ENCODE measurements at regions not wholly inside any gene's neighbourhood (a gene's known extent, or its start where the extent isn't known, plus 50 kb on each side); places are given as distances from the start of the nearest gene placed in this dataset.
A peak's percentile ranks its signal among the peaks of the same experiment; 100 is the strongest.

DNA sequence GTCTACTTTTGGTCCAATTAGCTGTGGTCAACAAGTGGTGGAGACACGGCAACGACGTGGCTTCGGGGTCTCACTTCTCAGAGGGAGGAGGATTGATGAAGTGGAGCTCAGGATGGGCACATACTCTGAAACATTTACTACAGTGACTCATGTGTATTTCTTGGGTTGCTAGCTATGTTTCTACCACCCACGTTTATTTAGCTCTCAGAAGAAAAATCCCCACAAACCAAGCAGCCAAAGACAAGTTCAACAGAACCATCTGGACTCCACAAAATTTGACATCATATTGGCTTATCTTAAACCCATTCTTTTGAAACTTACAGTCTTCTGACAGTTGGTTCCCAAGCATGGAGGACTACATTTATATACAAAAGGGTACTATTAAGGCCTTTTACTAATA, 158.0 kb downstream of the CBLL2 start:
- Histone ChIP-seq H3K4me1 (peaks cover 0 to 4% (median 0%) of the 10 kb centered on the region in 4 donors), H3K4me3 (no peak overlapping the region), H3K36me3 (no peaks in the 10 kb centered on the region), H3K27me3 (no peaks in the 10 kb centered on the region), H3K9me3 (no peaks in the 10 kb centered on the region), H3K27ac (peak overlapping the region in 1 of 4 donors; percentile 53)
- intact Hi-C loops (cut with DNase I; ENCODE audit: low total_unique reads) = no loop called here
- DNase-seq = no peak
- WGBS, 2 donors (ENCODE audit: low coverage in 1 of 2) = 57 to 85% methylated on average over 1 to 5 of the region's 5 CpGs
- in situ Hi-C loops (cut with MboI; ENCODE audit: low pct_ligation_motif_present in 1 of 4, low pct_unique_long_range_greater_than_20kb in 1 of 4, low sequenced_read_pairs in 3 of 4) = no loop called here
- TF ChIP-seq POLR2AphosphoS5 (IDR thresholded peaks at IDR 0.05) = no peak
- TF ChIP-seq EP300 (IDR thresholded peaks at IDR 0.05; ENCODE audit: low read depth) = no peak
- TF ChIP-seq, protein P1, sequence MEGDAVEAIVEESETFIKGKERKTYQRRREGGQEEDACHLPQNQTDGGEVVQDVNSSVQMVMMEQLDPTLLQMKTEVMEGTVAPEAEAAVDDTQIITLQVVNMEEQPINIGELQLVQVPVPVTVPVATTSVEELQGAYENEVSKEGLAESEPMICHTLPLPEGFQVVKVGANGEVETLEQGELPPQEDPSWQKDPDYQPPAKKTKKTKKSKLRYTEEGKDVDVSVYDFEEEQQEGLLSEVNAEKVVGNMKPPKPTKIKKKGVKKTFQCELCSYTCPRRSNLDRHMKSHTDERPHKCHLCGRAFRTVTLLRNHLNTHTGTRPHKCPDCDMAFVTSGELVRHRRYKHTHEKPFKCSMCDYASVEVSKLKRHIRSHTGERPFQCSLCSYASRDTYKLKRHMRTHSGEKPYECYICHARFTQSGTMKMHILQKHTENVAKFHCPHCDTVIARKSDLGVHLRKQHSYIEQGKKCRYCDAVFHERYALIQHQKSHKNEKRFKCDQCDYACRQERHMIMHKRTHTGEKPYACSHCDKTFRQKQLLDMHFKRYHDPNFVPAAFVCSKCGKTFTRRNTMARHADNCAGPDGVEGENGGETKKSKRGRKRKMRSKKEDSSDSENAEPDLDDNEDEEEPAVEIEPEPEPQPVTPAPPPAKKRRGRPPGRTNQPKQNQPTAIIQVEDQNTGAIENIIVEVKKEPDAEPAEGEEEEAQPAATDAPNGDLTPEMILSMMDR (IDR thresholded peaks at IDR 0.05) = no peak
- no peak for TF ChIP-seq POLR2A (IDR thresholded peaks at IDR 0.05)

DNA sequence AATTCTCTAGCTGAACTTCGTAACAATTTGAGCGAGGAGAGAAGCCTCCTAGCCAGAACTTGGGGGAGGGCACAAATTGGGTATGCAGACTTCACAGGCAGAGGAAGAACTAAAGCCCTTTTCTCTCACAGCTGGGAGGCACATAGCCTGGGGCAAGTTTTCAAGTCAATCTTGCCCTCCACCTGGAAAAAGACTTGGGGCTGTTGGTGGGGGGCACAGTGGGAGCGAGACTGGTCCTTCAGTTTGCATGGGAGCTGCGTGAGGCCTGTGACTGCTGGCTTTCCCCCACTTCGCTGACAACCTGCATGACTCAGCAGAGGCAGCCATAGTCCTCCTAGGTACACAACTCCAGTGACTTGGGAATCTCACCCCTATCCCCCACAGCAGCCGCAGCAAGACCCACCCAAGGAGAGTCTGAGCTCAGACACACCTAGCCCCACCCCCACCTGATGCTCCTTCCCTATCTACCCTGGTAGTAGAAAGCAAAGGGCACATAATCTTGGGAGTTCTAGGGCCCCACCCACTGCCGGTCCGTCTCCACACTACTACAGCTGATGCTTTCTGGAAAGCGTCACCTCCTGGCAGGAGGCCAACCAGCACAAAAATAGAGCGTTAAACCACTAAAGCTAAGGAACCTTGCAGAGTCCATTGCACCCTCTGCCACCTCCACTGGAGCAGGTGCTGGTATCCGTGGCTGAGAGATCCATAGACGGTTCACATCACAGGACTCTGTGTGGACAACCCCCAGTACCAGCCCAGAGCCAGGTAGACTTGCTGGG, 160.8 kb downstream of the CBLL2 start:
- 69% methylated on average over 11 of the region's 12 CpGs; no CpG with 5 or more reads in 1 of the 2 donors for WGBS, 2 donors (ENCODE audit: low coverage in 1 of 2)
- in situ Hi-C loops (cut with MboI; ENCODE audit: low pct_ligation_motif_present in 1 of 4, low pct_unique_long_range_greater_than_20kb in 1 of 4, low sequenced_read_pairs in 3 of 4) = no loop called here

DNA sequence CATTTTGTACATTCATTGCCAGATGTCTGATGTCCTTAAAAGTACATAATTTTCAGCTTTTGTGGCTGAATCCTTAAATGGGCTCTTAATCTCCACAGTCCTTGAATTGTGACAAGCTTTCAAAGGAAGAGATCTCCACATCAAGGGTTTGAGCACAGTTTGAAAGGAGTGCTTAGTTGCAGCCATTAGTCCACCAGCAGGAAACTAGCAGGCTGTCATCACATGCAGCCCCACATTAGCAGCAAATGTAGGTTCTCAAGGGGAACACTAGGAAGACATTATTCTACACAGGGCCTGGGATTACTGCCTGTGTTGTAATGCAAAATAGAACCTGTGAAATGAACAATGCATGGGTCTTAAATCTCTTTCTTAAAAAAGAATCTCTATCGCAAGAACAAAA, 173.2 kb downstream of the CBLL2 start:
- H3K9me3 ChIP-seq = no peaks in the 10 kb centered on the region
- no peak overlapping the region for H3K27ac ChIP-seq
- no peak for TF ChIP-seq POLR2AphosphoS5 (IDR thresholded peaks at IDR 0.05)
- TF ChIP-seq EP300 (IDR thresholded peaks at IDR 0.05; ENCODE audit: low read depth) = no peak
- TF ChIP-seq POLR2A (IDR thresholded peaks at IDR 0.05) = no peak
- TF ChIP-seq, protein P1 (IDR thresholded peaks at IDR 0.05) = no peak
- WGBS, 2 donors (ENCODE audit: low coverage in 1 of 2) = 93% methylated on average over 1 of the region's 1 CpG; no CpG with 5 or more reads in 1 of the 2 donors
- DNase-seq = no peak
- H3K27me3 ChIP-seq = no peaks in the 10 kb centered on the region
- no peak overlapping the region for H3K4me3 ChIP-seq
- in situ Hi-C loops (cut with MboI; ENCODE audit: low pct_ligation_motif_present in 1 of 4, low pct_unique_long_range_greater_than_20kb in 1 of 4, low sequenced_read_pairs in 3 of 4) = no loop called here
- H3K36me3 ChIP-seq = no peaks in the 10 kb centered on the region
- H3K4me1 ChIP-seq = no peaks in the 10 kb centered on the region
- intact Hi-C loops (cut with DNase I; ENCODE audit: low total_unique reads) = no loop called here

More for the DNA sequence above, 160.8 kb downstream of the CBLL2 start:
- H3K36me3 ChIP-seq = no peaks in the 10 kb centered on the region
- intact Hi-C loops (cut with DNase I; ENCODE audit: low total_unique reads) = no loop called here
- H3K27me3 ChIP-seq = no peaks in the 10 kb centered on the region
- H3K4me3 ChIP-seq = no peak overlapping the region
- DNase-seq = peak; percentile 7
- H3K4me1 ChIP-seq = peaks cover 0 to 4% (median 0%) of the 10 kb centered on the region in 4 donors
- no peaks in the 10 kb centered on the region for H3K9me3 ChIP-seq
- H3K27ac ChIP-seq = no peak overlapping the region
- TF ChIP-seq, protein P1 (IDR thresholded peaks at IDR 0.05) = no peak
- no peak for TF ChIP-seq POLR2A (IDR thresholded peaks at IDR 0.05)
- TF ChIP-seq EP300 (IDR thresholded peaks at IDR 0.05; ENCODE audit: low read depth) = no peak
- TF ChIP-seq POLR2AphosphoS5 (IDR thresholded peaks at IDR 0.05) = no peak

DNA sequence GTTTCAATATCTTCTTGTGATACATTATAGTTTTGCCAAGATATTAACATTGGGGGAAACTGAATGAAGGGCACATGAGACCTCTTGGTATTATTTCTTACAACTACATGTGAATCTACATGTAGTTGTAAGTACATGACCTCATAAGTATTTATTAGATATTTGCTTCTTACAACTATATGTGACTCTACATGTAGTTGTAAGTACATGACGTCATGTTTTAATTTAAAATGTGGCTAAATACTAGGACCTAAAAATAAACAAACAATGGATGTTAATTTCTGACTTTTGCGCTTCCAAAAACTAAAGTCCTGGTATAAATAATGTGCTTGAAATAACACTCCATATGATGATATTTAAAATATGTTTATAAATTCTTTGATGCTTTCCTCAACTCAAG, 190.2 kb downstream of the CBLL2 start:
- Histone ChIP-seq H3K4me1 (no peaks in the 10 kb centered on the region), H3K4me3 (no peak overlapping the region), H3K9me3 (no peaks in the 10 kb centered on the region), H3K36me3 (no peaks in the 10 kb centered on the region), H3K27me3 (no peaks in the 10 kb centered on the region), H3K27ac (no peak overlapping the region)
- TF ChIP-seq POLR2A (IDR thresholded peaks at IDR 0.05) (no peak), POLR2AphosphoS5 (IDR thresholded peaks at IDR 0.05) (no peak), EP300 (IDR thresholded peaks at IDR 0.05; ENCODE audit: low read depth) (no peak)
- TF ChIP-seq, protein P1 (IDR thresholded peaks at IDR 0.05) = no peak
- in situ Hi-C loops (cut with MboI; ENCODE audit: low pct_ligation_motif_present in 1 of 4, low pct_unique_long_range_greater_than_20kb in 1 of 4, low sequenced_read_pairs in 3 of 4) = no loop called here
- intact Hi-C loops (cut with DNase I; ENCODE audit: low total_unique reads) = no loop called here
- 77 to 82% methylated on average over 2 of the region's 2 CpGs for WGBS, 2 donors (ENCODE audit: low coverage in 1 of 2)
- DNase-seq = no peak

Measured in transverse colon (tissue), 4 donors.